Natural killer cell (primary cell): ENCODE measurements at regions not wholly inside any gene's neighbourhood (a gene's known extent, or its start where the extent isn't known, plus 50 kb on each side); places are given as distances from the start of the nearest gene placed in this dataset.

Experiments
- ATAC-seq, 3 donors: fragments of 150-1000 bp in 2 of 3; fragments of 200-7000 bp in 1 of 3; cut with Tn5 transposase; 1 replicate in 1 of 3; 2 replicates in 2 of 3; pipeline ENCODE4 v1.10.0; 2021; ENCODE audit warnings: mild to moderate bottlenecking in 2 of 3, moderate library complexity in 2 of 3
- DNase-seq, 2 donors: peaks; one replicate each; pipeline versions ENCODE4 v3.0.0 to v3.0.0-alpha.2; 2013 to 2021; ENCODE audit warnings: mixed read lengths in 1 of 2
- H3K27ac ChIP-seq: one replicate; pipeline ENCODE4 v1.5.1; 2013; ENCODE audit warnings: mild to moderate bottlenecking, low read length
- H3K27me3 ChIP-seq: one replicate; pipeline ENCODE4 v1.6.1; 2013; ENCODE audit warnings: low read length; ENCODE audit not compliant: control insufficient read depth, insufficient read depth
- H3K36me3 ChIP-seq: one replicate; pipeline ENCODE4 v1.6.1; 2013; ENCODE audit warnings: low read length; ENCODE audit not compliant: control insufficient read depth, insufficient read depth
- H3K4me1 ChIP-seq: one replicate; pipeline ENCODE4 v1.6.1; 2013; ENCODE audit warnings: low read length; ENCODE audit not compliant: control insufficient read depth, insufficient read depth
- H3K4me3 ChIP-seq: one replicate; pipeline ENCODE4 v1.5.1; 2013; ENCODE audit warnings: low read length
- H3K9me3 ChIP-seq: one replicate; pipeline ENCODE4 v1.6.1; 2013; ENCODE audit warnings: low read length; ENCODE audit not compliant: control insufficient read depth, insufficient read depth
- H3K27ac Mint-ChIP-seq, 2 donors: one replicate each; pipeline ENCODE4 v1.8.0; 2022; ENCODE audit warnings: mild to moderate bottlenecking in 2 of 2, mixed read lengths in 2 of 2, moderate library complexity in 1 of 2
- H3K27me3 Mint-ChIP-seq, 2 donors: one replicate each; pipeline ENCODE4 v1.8.0; 2022; ENCODE audit warnings: low read depth in 2 of 2, mixed read lengths in 2 of 2
- H3K36me3 Mint-ChIP-seq: one replicate; pipeline ENCODE4 v1.8.0; 2022; ENCODE audit warnings: mixed read lengths
- H3K4me1 Mint-ChIP-seq, 2 donors: one replicate each; pipeline ENCODE4 v1.8.0; 2022; ENCODE audit warnings: mixed read lengths in 2 of 2
- H3K4me3 Mint-ChIP-seq: one replicate; pipeline ENCODE4 v1.8.0; 2022; ENCODE audit warnings: mild to moderate bottlenecking, moderate library complexity, mixed read lengths
- H3K9me3 Mint-ChIP-seq, 2 donors: one replicate each; pipeline ENCODE4 v1.8.0; 2022; ENCODE audit warnings: mixed read lengths in 2 of 2
- CTCF ChIP-seq: fragments of 200-600 bp; IDR thresholded peaks from one replicate; pipeline ENCODE4 v1.8.0; 2022; ENCODE audit warnings: antibody characterized with exemption
- WGBS: methylation state at CpG from one replicate; pipeline ENCODE4 v1.1.7; 2013; ENCODE audit warnings: missing lambda C conversion rate; ENCODE audit not compliant: insufficient coverage; 5-methylcytosine and 5-hydroxymethylcytosine counted together
- intact Hi-C: fragments of 100-400 bp; cut with micrococcal nuclease; formaldehyde crosslinking; loops from one replicate; pipeline ENCODE4 v1.14.2; 2022

- no peaks in the 10 kb centered on the region for H3K9me3 Mint-ChIP-seq
- no peaks in the 10 kb centered on the region for H3K36me3 ChIP-seq
- peak; percentile 97 for TF ChIP-seq CTCF
- peaks cover 31 to 33% of the 10 kb centered on the region in 2 donors for H3K27me3 Mint-ChIP-seq
- H3K27me3 ChIP-seq: peaks cover 17% of the 10 kb centered on the region
- no peak overlapping the region for H3K27ac ChIP-seq
- no peak overlapping the region for H3K4me3 ChIP-seq
- H3K4me1 Mint-ChIP-seq: peaks cover 7 to 8% of the 10 kb centered on the region in 2 donors
- H3K36me3 Mint-ChIP-seq: no peaks in the 10 kb centered on the region
- no peak overlapping the region for H3K27ac Mint-ChIP-seq
- no peaks in the 10 kb centered on the region for H3K9me3 ChIP-seq
- peak overlapping the region; percentile 60 for H3K4me3 Mint-ChIP-seq
- peak; percentile 74 to 75 for DNase-seq
- WGBS: under 1% methylated on average over 30 of the region's 30 CpGs
- intact Hi-C loops: loop anchor here (1.0 to 10.0 kb wide), 3 partner anchors 404 to 653 kb away; no protein-coding TSS in a partner anchor
- peak; percentile 67 to 81 (median 79) for ATAC-seq
- peaks cover 6% of the 10 kb centered on the region for H3K4me1 ChIP-seq
Observed at GRCh38 chr21:38733972-38734546, 71.7 kb upstream of the ETS2 start.

GRCh38 chr21:38734646-38735365, 70.9 kb upstream of the ETS2 start:
- H3K36me3 ChIP-seq: no peaks in the 10 kb centered on the region
- no peaks in the 10 kb centered on the region for H3K36me3 Mint-ChIP-seq
- DNase-seq (no peak), ATAC-seq (no peak)
- H3K4me1 ChIP-seq: peaks cover 6% of the 10 kb centered on the region
- intact Hi-C loops: loop anchor here (1.0 to 10.0 kb wide), 3 partner anchors 403 to 652 kb away; no protein-coding TSS in a partner anchor
- peaks cover 31% of the 10 kb centered on the region in 2 donors for H3K27me3 Mint-ChIP-seq
- peaks cover 7 to 8% of the 10 kb centered on the region in 2 donors for H3K4me1 Mint-ChIP-seq
- no peak for TF ChIP-seq CTCF
- H3K9me3 Mint-ChIP-seq: no peaks in the 10 kb centered on the region
- no peak overlapping the region for H3K27ac ChIP-seq
- H3K27me3 ChIP-seq: peaks cover 17% of the 10 kb centered on the region
- H3K27ac Mint-ChIP-seq: no peak overlapping the region
- no peak overlapping the region for H3K4me3 Mint-ChIP-seq
- H3K9me3 ChIP-seq: no peaks in the 10 kb centered on the region
- no peak overlapping the region for H3K4me3 ChIP-seq
- WGBS: 20% methylated on average over 2 of the region's 8 CpGs

- H3K27ac ChIP-seq: no peak overlapping the region
- peaks cover 6% of the 10 kb centered on the region for H3K4me1 ChIP-seq
- no peak for DNase-seq
- H3K36me3 Mint-ChIP-seq: no peaks in the 10 kb centered on the region
- H3K27me3 Mint-ChIP-seq: peaks cover 27 to 31% of the 10 kb centered on the region in 2 donors
- intact Hi-C loops: loop anchor here (10.0 kb wide), 1 partner anchor 439 kb away; no protein-coding TSS in a partner anchor
- no peaks in the 10 kb centered on the region for H3K36me3 ChIP-seq
- no peak overlapping the region for H3K27ac Mint-ChIP-seq
- ATAC-seq: no peak
- peaks cover 17% of the 10 kb centered on the region for H3K27me3 ChIP-seq
- TF ChIP-seq CTCF: no peak
- H3K4me3 Mint-ChIP-seq: no peak overlapping the region
- H3K4me3 ChIP-seq: no peak overlapping the region
- no peaks in the 10 kb centered on the region for H3K9me3 ChIP-seq
- 62% methylated on average over 3 of the region's 3 CpGs for WGBS
- no peaks in the 10 kb centered on the region for H3K9me3 Mint-ChIP-seq
- H3K4me1 Mint-ChIP-seq: peaks cover 7 to 8% of the 10 kb centered on the region in 2 donors
Observed at GRCh38 chr21:38735626-38736206, 70.0 kb upstream of the ETS2 start.
